ENCODE measurements at regions not wholly inside any gene's neighbourhood (a gene's known extent, or its start where the extent isn't known, plus 50 kb on each side); places are given as distances from the start of the nearest gene placed in this dataset.
"Not testable (repeated sequence)": the region's sequence is repeated elsewhere in the genome, so short reads cannot be mapped to it uniquely, and the experiment has no call there.

GRCh38 chr19:34871911-34872310 is 54.8 kb upstream of the ZNF30 start:
- H3K9ac ChIP-seq (ENCODE audit: low read depth, low read length); H3K79me2 ChIP-seq (ENCODE audit: insufficient read depth, low read length); H3K9me3 ChIP-seq (ENCODE audit: insufficient read depth, low read length, severe bottlenecking); DNase-seq; H3K4me1 ChIP-seq (ENCODE audit: insufficient read depth, low read length); H3K27me3 ChIP-seq (ENCODE audit: insufficient read depth, low read length, poor library complexity); H2AFZ ChIP-seq (ENCODE audit: low read depth, low read length); H3K36me3 ChIP-seq (ENCODE audit: insufficient read depth, low read length); H3K4me2 ChIP-seq (ENCODE audit: insufficient read depth, low read length); H4K20me1 ChIP-seq (ENCODE audit: insufficient read depth, low read length); H3K4me3 ChIP-seq (ENCODE audit: low read depth in 1 of 2, low read length in 2 of 2); ATAC-seq (ENCODE audit: insufficient read depth, low read depth); H3K27ac ChIP-seq (ENCODE audit: low read length): not testable (repeated sequence)

- Histone ChIP-seq H3K4me3 (ENCODE audit: low read depth in 1 of 2, low read length in 2 of 2) (no peak overlapping the region), H3K79me2 (ENCODE audit: insufficient read depth, low read length) (no peaks in the 10 kb centered on the region), H3K9ac (ENCODE audit: low read depth, low read length) (no peak overlapping the region), H4K20me1 (ENCODE audit: insufficient read depth, low read length) (no peaks in the 10 kb centered on the region), H3K27ac (ENCODE audit: low read length) (no peak overlapping the region), H3K9me3 (ENCODE audit: insufficient read depth, low read length, severe bottlenecking) (no peaks in the 10 kb centered on the region), H3K4me1 (ENCODE audit: insufficient read depth, low read length) (no peaks in the 10 kb centered on the region), H2AFZ (ENCODE audit: low read depth, low read length) (no peak overlapping the region), H3K27me3 (ENCODE audit: insufficient read depth, low read length, poor library complexity) (no peaks in the 10 kb centered on the region), H3K36me3 (ENCODE audit: insufficient read depth, low read length) (no peaks in the 10 kb centered on the region), H3K4me2 (ENCODE audit: insufficient read depth, low read length) (no peak overlapping the region)
- no peak for TF ChIP-seq EZH2 (IDR thresholded peaks at IDR 0.05; ENCODE audit: borderline replicate concordance, low read depth, low read length, severe bottlenecking)
- TF ChIP-seq, protein P1, sequence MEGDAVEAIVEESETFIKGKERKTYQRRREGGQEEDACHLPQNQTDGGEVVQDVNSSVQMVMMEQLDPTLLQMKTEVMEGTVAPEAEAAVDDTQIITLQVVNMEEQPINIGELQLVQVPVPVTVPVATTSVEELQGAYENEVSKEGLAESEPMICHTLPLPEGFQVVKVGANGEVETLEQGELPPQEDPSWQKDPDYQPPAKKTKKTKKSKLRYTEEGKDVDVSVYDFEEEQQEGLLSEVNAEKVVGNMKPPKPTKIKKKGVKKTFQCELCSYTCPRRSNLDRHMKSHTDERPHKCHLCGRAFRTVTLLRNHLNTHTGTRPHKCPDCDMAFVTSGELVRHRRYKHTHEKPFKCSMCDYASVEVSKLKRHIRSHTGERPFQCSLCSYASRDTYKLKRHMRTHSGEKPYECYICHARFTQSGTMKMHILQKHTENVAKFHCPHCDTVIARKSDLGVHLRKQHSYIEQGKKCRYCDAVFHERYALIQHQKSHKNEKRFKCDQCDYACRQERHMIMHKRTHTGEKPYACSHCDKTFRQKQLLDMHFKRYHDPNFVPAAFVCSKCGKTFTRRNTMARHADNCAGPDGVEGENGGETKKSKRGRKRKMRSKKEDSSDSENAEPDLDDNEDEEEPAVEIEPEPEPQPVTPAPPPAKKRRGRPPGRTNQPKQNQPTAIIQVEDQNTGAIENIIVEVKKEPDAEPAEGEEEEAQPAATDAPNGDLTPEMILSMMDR (IDR thresholded peaks at IDR 0.05; ENCODE audit: borderline replicate concordance, extremely low read depth, low read length, poor library complexity, severe bottlenecking) = no peak
- DNase-seq = no peak
- ATAC-seq (ENCODE audit: insufficient read depth, low read depth) = no peak
These were observed 59.1 kb upstream of the ZNF30 start for GRCh38 chr19:34867631-34868030.

DNA sequence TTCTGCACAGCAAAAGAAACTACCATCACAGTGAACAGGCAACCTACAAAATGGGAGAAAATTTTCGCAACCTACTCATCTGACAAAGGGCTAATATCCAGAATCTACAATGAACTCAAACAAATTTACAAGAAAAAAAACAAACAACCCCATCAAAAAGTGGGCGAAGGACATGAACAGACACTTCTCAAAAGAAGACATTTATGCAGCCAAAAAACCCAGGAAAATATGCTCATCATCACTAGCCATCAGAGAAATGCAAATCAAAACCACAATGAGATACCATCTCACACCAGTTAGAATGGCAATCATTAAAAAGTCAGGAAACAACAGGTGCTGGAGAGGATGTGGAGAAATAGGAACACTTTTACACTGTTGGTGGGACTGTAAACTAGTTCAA is 61.5 kb upstream of the ZNF30 start:
- not testable (repeated sequence) for H3K4me2 ChIP-seq (ENCODE audit: insufficient read depth, low read length); H3K9me3 ChIP-seq (ENCODE audit: insufficient read depth, low read length, severe bottlenecking); ATAC-seq (ENCODE audit: insufficient read depth, low read depth); H3K27me3 ChIP-seq (ENCODE audit: insufficient read depth, low read length, poor library complexity); H3K27ac ChIP-seq (ENCODE audit: low read length); H3K36me3 ChIP-seq (ENCODE audit: insufficient read depth, low read length); H3K4me1 ChIP-seq (ENCODE audit: insufficient read depth, low read length); H3K79me2 ChIP-seq (ENCODE audit: insufficient read depth, low read length); H3K9ac ChIP-seq (ENCODE audit: low read depth, low read length); DNase-seq; H2AFZ ChIP-seq (ENCODE audit: low read depth, low read length); H3K4me3 ChIP-seq (ENCODE audit: low read depth in 1 of 2, low read length in 2 of 2); H4K20me1 ChIP-seq (ENCODE audit: insufficient read depth, low read length)

- H3K36me3 ChIP-seq (ENCODE audit: insufficient read depth, low read length); H3K4me1 ChIP-seq (ENCODE audit: insufficient read depth, low read length); H3K79me2 ChIP-seq (ENCODE audit: insufficient read depth, low read length); H3K9me3 ChIP-seq (ENCODE audit: insufficient read depth, low read length, severe bottlenecking); H3K27me3 ChIP-seq (ENCODE audit: insufficient read depth, low read length, poor library complexity); H4K20me1 ChIP-seq (ENCODE audit: insufficient read depth, low read length): not testable (repeated sequence)
- peak overlapping the region; percentile 60 for H3K9ac ChIP-seq (ENCODE audit: low read depth, low read length)
- peak; percentile 81 for ATAC-seq (ENCODE audit: insufficient read depth, low read depth)
- peak overlapping the region; percentile 84 for H2AFZ ChIP-seq (ENCODE audit: low read depth, low read length)
- peak overlapping the region; percentile 16 to 64; a peak in 3 of 4 replicates for H3K4me3 ChIP-seq (ENCODE audit: low read depth in 1 of 2, low read length in 2 of 2)
- DNase-seq = peak; percentile 26
- peak overlapping the region; percentile 73 for H3K4me2 ChIP-seq (ENCODE audit: insufficient read depth, low read length)
- H3K27ac ChIP-seq (ENCODE audit: low read length) = peak overlapping the region; percentile 66
These were observed 66.6 kb upstream of the ZNF30 start for GRCh38 chr19:34859823-34860736.

- not testable (repeated sequence) for H3K9ac ChIP-seq (ENCODE audit: low read depth, low read length); H3K79me2 ChIP-seq (ENCODE audit: insufficient read depth, low read length); DNase-seq; H4K20me1 ChIP-seq (ENCODE audit: insufficient read depth, low read length); H3K36me3 ChIP-seq (ENCODE audit: insufficient read depth, low read length); H3K9me3 ChIP-seq (ENCODE audit: insufficient read depth, low read length, severe bottlenecking); H3K4me1 ChIP-seq (ENCODE audit: insufficient read depth, low read length); H3K27me3 ChIP-seq (ENCODE audit: insufficient read depth, low read length, poor library complexity); H3K27ac ChIP-seq (ENCODE audit: low read length); ATAC-seq (ENCODE audit: insufficient read depth, low read depth)
- Histone ChIP-seq H2AFZ (ENCODE audit: low read depth, low read length) (0 out of 2 replicates have a peak overlapping the region, but pooled peaks have one; percentile 16), H3K4me3 (ENCODE audit: low read depth in 1 of 2, low read length in 2 of 2) (peak overlapping the region in 1 of 2 experiments; percentile 44; a peak in 1 of 4 replicates), H3K4me2 (ENCODE audit: insufficient read depth, low read length) (peak overlapping the region; percentile 73)
These were observed 67.4 kb upstream of the ZNF30 start for GRCh38 chr19:34859325-34859724.
